ENCODE measurements at regions not wholly inside any gene's neighbourhood (a gene's known extent, or its start where the extent isn't known, plus 50 kb on each side); places are given as distances from the start of the nearest gene placed in this dataset.

DNA sequence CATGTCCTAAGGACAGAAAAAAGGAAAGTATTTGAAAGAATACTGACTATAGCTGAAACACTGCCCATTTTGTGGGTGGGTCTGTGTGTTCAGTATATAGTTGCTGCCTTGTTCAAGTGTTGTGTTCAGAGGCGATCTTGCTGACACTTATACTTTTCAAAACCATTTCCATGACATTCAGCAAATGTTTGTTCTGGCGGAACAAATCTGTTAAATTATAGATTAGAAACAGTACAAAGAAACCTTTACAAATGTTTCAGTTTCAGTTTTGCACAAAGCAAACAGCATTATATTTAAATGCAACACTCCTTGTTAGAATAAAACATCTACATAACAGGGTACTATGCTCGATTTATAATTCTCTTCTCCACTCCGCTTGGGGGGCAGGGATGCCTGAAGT, 2276.3 kb downstream of the MAT2B start:
- no peak for DNase-seq

DNA sequence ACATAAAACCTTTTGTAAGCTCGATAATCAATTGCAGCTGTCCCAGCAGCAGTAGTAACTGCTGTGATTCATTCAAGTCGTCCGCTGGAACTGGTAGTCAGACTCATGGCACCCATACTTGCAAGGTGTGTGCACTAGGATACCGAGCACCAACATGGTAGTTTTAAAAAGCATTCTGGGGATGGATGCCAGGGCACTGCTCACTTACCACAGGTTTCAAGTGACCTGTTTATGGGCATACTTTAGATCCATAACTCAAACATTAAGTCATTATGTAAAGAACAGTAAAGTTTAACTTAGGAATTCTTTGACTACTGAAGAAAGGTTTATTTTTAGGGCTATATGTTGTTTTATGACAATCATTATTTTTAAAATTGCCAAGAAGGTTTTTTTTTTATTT, 2277.6 kb downstream of the MAT2B start:
- no peak for DNase-seq

DNA sequence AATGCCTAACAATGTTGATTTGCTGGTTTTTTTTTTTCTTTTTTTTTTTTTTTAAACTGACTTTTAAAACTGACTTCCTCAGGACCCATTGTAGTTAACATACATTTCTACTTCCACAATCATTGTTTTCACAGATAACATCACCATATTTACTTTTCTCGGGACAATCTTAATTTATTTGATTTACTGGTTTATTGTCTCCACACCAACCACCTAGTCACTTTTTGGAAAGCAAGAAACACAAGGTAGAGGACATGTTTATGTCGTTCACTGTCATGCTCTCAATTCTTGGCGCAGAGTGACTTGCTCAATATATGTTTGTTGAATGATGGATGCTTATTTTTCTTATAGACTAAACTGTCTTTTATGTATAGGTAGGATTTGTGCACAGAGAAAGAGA, 2280.7 kb downstream of the MAT2B start:
- DNase-seq, result no peak

DNA sequence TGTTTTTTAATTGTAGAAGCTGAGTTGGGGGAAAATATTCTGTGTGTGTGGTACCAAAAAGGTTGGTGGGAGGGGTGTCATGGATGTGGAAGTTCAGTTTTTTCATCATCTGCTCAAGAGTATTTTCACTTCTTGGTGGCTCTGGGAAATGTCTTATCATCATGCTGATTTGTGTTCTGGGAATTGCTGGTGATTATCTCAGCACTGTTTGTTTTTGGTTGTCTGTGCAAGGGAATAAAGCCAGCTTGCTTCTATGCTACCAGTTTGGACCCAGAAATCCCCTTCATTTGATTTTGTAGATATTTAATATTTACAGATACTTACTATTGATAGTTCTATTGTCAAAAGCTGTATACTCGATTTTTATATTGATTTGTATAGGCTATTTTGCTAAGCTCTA, 2289.7 kb downstream of the MAT2B start:
- no peak for DNase-seq

DNA sequence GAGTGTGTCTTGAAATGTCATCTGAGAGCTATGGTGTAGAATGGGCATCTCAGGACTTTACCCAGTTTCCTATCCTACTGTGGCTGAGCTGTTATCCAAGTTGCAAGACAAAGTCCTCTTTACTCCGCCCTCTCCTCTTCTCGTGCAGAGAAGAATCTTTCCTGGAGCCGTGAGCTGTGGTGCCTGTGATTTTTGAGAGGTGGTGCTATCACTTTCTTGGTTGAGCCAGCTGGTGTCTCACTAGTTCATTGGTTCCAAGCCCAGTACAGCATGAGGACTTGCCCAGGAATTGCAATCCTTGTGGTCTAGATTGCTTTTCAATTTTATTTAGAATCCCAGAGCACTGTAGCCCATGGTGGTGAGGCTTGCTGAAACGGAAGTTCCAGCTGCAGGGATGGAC, 2300.3 kb downstream of the MAT2B start:
- DNase-seq, result peak; percentile 2

DNA sequence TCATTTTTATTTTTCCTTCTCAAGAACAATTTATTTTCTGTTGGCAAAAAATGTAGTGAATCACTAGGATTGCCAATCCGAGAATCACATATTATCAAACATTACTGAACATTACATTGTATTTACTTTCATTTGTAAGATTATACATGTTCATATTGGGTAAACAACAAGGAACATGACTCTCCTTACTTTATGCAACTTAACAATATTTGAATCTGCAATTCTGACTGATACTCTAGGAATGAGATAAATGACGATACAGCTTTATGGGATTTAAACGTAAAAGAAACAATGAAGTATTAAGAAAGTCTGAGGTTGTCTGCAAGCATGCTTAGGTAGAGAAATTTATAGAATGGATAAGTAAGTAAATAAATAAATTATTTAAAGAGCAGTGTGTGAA, 2302.9 kb downstream of the MAT2B start:
- DNase-seq, result no peak

DNA sequence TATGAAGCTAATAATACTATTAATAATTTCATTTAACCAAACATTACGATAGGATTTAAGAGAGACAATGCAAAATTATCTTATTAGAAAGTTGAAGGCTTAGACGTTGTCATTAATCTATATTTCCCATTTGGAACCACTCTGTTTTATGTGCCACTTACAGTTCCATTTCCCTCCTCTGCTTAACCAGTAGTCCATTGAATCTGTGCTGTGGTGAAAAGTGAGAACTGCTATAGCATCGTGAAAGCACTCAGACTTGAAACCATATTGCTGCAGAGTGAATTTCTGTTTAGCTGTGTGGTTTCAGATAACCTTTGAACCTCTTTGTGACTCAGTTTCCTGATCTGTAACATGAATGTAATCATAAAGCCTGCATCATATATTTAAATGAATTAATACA, 2304.5 kb downstream of the MAT2B start:
- DNase-seq, result no peak

DNA sequence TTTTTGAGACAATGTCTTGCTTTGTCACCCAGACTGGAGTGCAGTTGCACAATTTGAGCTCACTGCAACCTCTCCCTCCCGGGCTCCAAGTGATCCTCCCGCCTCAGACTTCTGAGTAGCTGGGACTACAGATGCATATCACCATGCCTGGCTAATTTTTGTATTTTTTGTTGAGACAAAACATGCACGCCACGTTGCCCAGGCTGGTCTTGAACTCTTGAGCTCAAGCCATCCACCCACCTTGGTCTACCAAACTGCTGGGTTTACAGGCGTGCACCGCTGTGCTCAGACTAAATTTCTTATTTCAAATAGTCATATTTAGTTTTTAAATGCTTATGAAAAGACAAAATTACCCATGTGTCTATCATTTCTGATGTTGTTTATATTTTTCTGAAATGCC, 2324.1 kb downstream of the MAT2B start:
- no peak for DNase-seq

DNA sequence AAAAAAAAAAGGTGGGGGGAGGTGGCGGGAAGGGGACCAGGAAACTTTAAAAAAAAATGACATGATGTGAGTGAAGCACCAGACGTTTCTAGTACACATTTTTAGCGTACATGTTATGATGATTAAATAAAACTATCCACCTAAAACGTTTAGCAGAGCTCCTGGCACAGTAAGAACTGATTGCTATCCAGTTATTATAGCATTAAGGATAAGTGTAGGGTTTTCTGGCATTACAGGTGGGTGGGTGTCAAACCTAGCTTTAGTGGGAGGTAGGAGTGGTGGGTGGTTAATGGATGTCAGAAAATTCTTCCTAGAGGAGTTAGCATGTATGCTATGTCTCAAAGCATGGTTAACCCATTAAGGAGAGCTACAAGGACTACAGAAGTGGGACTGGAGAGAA, 2329.5 kb downstream of the MAT2B start:
- no peak for DNase-seq

DNA sequence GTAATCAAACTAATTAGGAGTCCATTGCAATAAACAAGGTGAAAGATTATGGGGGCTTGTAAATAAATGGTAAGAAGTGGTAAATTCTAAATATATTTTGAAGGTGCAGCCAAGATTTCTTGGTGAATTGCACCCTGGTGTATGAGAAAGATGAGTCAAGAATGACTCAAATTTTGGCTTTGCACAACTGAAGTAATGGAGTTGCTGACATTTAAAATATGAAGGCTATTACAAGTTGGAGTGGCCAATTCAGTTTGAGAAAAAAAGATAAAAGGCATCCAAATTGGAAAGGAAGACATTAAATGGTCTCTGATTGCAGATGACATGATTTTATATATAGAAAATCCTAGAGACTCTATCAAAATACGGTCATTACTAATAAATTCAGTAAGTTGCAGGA, 2330.6 kb downstream of the MAT2B start:
- peak; percentile 2 for DNase-seq

DNA sequence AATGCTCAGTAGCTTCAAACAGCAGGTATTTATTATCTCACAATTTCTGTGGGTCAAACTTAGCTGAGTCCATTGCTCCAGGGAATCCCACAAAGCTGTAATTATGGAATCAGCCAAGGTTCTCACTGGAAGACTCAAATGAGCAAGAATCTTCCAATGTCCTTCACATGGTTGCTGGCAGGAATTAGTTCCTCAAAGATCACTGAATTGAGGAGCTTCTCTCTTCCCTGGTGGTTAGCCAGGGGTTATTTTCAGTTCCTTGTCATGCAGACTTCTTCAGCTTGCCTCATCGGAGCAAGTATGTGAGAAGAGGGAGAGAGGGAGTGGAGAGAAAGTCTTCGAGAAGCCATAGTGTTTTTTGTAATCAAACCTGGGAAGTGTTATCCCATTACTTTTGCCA, 2331.9 kb downstream of the MAT2B start:
- peak; percentile 0 for DNase-seq

DNA sequence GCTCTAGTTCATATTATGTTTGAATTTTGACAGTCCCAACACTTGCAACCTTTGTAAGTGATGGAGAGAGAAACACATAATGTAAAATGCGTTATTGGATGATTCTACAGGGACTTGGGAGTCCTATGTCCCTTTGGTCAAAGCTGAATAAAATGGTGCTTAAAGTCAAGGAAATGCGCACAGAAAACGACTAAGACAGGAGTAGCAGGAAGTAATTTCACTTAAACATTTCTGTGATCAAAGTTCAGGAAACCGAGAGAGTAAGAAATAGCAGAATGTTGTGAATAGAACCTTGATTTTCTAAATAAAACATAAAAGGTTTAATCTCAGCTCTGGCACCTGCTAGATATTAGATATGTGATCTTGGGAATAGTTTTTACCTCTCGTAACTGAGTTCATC, 2339.2 kb downstream of the MAT2B start:
- no peak for DNase-seq

DNA sequence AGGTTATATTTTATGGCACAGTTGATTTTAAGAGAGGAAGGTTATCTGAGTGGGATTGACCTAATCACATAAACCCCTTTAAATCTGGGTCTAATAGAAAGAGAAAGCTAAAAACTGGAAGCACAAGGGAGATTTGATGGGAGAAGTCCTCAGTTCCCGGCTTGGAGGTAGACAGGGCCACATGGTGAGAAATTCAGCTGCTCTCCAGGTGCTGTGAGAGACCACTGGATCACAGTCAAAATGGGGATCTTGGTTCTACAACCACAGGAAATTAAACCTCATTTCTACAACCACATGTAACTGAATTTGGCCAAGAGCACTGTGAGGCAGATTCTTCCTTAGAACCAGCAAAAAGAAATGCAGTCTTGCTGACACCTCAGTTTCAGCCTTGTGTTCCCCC, 2352.7 kb downstream of the MAT2B start:
- no peak for DNase-seq

DNA sequence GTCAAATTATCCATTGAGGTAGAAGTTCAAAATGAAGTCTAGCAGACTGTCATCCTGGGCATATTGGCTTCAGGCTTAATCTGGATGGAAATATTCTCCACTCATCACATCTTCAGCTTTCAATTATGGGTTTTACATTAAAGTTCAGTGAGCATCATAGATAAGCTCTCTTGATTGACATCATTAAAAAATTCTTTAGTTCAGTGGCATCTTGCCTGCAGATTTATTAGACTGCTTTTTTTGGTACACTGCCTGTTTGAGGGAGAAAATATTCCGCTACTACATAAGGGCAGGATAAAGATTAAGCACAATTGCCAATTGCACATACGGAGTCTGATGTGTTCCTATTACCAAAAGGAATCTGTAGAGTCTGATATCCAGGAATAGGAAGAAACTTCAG, 2353.8 kb downstream of the MAT2B start:
- DNase-seq, result no peak

DNA sequence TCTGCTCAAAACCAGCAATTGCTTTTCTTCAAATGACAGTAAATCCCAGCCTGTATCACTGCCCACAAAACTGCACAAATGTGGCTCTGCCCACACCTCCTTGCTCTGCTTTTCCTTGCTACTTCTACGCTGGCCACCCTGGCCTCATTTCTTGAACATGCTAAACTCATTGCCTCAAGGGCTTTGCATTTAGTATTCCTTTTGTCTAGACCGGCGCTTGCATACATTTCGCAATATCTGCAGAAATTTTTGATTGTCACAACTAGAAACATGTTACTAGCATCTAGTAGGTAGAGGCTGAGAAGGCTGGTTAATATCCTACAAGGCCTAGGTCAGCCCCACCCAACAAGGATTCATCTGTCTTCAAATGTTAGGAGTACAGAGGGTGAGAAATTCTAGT, 2357.8 kb downstream of the MAT2B start:
- no peak for DNase-seq

DNA sequence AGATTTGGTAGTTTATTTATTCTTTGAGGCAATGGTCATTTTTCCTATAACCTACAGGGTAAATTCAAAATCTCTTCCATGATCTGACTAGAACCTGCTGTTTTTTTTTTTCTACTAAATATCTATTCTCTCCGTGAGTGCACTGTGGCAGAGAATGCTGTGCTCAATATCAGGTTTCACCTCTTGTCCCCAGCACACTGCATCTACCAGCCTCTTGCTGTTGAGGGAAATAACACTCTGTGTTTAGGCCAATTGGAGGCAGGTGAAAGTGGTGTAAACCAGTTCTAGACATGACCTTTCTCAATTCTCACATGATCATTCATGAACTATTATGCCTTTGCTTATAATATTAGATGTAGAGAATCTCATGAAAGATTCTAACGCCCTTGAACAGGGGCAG, 2365.9 kb downstream of the MAT2B start:
- no peak for DNase-seq

DNA sequence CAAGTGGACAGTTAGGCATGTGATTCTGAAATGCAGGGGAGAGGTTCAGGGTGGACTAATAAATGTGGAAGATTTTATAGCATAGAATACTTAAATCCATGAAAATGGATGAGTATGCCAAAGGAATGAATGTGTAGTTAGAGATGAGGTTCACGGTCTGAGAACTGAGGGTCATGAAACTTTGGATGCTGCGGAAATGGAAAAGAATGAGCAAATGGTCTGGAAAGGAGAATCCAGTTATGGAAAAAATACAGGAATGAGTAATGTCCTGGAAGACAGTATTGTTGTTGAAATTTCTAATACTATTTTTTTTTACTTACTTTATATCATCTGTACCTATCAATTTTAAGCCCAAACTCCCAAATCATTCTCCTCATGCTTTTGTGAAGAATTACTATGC, 2369.4 kb downstream of the MAT2B start:
- DNase-seq, result no peak

DNA sequence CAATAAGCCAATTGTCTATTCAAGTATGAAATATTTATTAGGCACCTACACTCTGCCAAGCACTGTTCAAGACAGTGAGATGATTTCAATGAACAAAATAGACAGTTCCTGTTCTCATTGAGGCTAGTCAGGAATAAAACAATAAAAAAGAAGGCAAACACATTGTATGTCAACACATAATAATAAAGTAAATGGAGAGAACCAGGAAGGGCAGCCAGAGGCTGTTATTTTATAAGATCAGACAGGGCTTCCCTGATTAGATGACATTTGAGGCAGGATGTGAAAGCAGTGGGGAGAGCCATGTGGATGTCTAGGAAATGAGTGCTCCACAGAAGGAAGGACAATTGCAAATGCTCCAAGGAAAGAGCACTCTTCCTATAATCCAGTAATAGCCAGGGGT, 2371.1 kb downstream of the MAT2B start:
- DNase-seq, result no peak

DNA sequence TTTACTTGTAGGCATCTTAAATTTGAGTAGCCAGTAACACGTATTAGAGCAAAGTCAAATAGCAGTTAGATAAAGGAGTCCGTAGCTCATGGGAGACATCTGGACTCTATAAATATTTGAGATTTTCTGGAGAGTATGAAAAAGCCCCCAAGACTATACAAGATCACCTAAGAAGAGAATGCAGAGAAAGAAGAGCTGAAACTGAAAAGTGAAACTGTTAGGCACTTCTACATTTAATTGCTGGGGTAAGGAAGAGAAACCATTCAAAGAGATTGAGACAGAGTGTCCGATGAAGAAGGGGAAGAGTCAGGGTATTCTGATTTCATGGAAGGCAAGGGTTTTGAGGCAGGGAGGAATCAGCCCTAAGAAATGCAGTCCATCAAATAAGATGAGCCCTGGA, 2372.1 kb downstream of the MAT2B start:
- DNase-seq, result no peak

DNA sequence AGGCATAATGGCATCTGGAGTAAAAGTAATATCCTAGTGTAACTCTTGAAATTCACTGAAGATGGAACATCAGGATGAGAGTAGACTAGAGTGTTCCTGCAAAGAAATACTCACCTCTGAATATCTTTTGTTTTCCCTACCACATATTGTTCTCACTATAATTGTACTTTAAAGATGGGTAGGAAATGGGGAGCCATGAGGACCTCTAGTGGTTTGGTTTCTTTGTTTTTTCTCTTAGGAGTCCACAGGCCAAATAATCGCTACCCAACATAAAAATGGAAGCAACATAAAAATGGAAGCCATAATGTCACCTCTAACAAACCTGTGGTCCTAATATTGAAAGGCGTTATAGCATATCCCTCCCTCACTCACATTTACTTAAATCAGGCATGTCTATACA, 2375.8 kb downstream of the MAT2B start:
- DNase-seq, result no peak

DNA sequence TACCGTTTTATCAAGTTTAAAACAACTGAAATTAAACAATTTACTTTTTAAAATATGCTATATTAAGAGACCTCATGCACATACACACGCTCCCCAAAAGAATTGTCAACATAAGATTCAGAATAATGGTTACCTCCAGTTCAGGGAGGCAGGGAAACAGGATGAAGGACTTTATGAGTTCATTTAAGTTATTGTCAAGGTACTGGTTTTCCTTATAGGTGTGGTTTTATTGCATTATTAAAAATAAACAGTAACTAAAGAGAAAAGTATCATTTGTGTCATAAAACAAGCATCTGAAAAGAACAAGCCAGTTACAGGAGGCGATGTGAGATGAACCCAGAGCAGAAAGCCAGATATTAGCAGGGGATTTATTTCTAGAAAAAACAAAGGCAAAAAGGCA, 2376.7 kb downstream of the MAT2B start:
- DNase-seq, result no peak

DNA sequence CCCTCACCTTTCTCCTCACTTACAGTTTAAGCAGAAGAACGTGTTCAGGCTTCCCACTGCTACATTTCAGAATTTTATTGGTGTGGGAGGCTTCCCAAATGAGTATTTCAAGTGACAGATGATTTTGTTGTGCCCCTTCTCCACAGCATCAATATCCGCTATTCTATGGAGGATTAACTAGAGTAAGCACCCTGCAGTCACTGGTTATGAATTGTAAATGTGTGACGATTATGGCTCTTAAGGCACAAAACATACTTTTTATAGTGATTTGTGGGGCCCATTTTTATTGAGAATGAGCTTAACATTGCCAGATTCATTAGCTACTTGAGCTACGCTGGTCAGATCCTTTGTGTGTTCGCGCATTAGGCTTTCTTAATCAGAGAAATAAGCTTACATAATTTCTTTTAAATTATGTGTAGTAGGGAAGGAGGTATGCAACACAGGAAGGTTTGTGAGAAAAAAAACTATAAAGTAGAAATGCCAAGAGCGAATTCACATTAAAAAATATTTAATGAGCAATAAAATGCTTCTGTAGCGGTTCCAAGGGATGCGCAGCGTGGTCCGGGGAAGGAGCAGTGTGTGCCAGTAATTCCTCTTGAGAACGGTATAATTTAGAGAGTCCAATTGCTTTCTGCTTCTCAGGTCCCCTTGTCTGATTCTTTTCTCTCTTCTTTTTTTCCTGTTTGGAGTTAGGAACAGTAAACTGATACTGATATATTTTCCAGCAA, 2380.4 kb downstream of the MAT2B start:
- DNase-seq, result no peak

DNA sequence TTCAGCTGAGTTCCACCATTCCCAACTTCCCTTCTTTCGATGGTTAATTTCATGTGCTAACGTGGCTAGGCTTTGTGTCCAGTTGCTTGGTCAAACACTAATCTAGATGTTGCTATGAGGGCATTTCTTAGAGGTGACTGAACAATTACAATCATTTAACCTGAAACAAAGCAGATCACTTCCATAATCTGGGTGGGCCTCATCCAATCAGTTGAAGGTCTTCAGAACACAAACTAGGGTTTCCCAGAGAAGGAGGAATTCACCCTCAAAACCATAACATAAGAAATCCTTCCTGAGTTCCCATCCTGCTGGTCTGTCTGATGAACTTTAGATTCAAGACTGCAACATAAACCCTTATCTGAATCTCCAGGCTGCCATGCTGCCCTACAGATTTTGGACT, 2381.7 kb downstream of the MAT2B start:
- DNase-seq, result no peak

DNA sequence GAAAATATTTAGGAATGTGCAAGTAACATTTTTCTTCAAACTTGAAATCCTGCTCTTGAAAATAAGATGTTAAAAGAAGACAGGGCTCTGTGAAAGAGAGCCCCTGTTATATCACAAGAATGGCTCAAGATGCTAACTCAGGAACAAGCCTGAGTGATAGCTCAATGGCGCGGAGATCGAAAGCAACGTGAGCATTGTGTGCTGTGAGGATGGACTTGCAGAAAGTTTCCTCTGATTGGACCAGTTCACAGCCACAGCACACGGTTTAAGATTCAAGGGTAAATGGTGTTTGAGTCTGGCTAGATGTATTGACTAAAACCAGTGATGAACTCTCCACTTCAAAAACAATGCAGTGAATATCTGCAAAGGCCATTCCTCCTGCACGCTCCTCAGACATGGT, 2387.0 kb downstream of the MAT2B start:
- DNase-seq, result no peak

DNA sequence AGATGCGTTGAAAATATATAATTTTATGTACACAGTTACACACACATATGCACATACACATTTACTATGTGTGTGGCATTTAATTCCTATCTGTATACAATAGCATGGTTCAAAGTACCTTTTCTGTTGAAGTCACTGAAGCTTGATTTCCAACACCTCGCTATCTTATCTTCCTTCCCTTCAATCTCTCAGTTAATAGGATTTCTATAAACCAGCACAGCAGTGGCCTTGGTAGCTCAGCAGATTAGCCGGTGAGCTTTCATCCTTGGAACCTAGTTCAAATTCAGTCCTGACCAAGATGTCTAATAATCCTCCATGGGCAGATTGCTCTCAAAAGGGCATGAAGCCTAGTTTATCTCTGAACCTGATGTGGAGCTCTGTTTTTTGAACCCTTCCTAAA, 2389.5 kb downstream of the MAT2B start:
- no peak for DNase-seq

DNA sequence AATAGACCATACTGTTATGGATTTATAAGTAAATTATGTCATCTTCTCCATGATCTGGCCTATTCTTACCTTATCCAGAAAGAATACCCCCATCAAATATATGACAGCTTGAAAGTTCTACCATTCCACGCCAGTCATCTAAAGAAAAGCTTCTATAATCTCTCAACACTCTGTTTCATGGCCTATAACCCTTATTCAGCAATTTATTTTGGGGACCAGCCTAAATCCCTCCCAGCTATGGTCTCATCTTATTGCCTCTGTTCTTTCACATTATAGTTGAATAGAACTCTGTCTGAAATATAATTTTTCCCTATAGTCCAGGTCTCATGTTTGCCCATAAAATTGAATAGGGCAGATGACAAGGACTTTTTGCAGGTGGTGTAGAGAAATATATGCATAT, 2387.6 kb upstream of the WWC1 start:
- no peak for DNase-seq
